NCI-H2081 treated with DMSO at 0.1 percent for 48 hours (cell line): ENCODE measurements at regions not wholly inside any gene's neighbourhood (a gene's known extent, or its start where the extent isn't known, plus 50 kb on each side); places are given as distances from the start of the nearest gene placed in this dataset.
"Not testable (repeated sequence)": the region's sequence is repeated elsewhere in the genome, so short reads cannot be mapped to it uniquely, and the experiment has no call there.

ENCODE experiments used
- DNase-seq: peaks from one replicate; lab custom pipeline; 2025; lab: John Stamatoyannopoulos, UW

- no peak for DNase-seq
Measured at GRCh38 chr15:38743147-38743546, 178.5 kb upstream of the RASGRP1 start.

- no peak for DNase-seq
Measured at GRCh38 chr15:38745126-38745525, 180.5 kb upstream of the RASGRP1 start.

- DNase-seq = no peak
Measured at GRCh38 chr15:38745626-38746025, 181.0 kb upstream of the RASGRP1 start.

- no peak for DNase-seq
Measured at GRCh38 chr15:38746211-38746610, 181.6 kb upstream of the RASGRP1 start.

- DNase-seq = no peak
Measured at GRCh38 chr15:38748710-38749109, 184.1 kb upstream of the RASGRP1 start.

- no peak for DNase-seq
Measured at GRCh38 chr15:38750786-38751185, 186.2 kb upstream of the RASGRP1 start.

- DNase-seq = no peak
Measured at GRCh38 chr15:38755718-38756117, 191.1 kb upstream of the RASGRP1 start.

GRCh38 chr15:38756441-38756840 is 191.8 kb upstream of the RASGRP1 start:
- no peak for DNase-seq

- DNase-seq = no peak
Measured at GRCh38 chr15:38758043-38758442, 193.4 kb upstream of the RASGRP1 start.

- no peak for DNase-seq
Measured at GRCh38 chr15:38761681-38762080, 197.1 kb upstream of the RASGRP1 start.

GRCh38 chr15:38768970-38769369 is 204.4 kb upstream of the RASGRP1 start:
- no peak for DNase-seq

GRCh38 chr15:38769492-38769891 is 204.9 kb upstream of the RASGRP1 start:
- DNase-seq = no peak

GRCh38 chr15:38774076-38774475 is 209.5 kb upstream of the RASGRP1 start:
- not testable (repeated sequence) for DNase-seq

GRCh38 chr15:38781196-38781595 is 216.6 kb upstream of the RASGRP1 start:
- no peak for DNase-seq

- DNase-seq = no peak
Measured at GRCh38 chr15:38782156-38782555, 217.5 kb upstream of the RASGRP1 start.

- DNase-seq = no peak
Measured at GRCh38 chr15:38788918-38789317, 224.3 kb upstream of the RASGRP1 start.

GRCh38 chr15:38789566-38789965 is 225.0 kb upstream of the RASGRP1 start:
- DNase-seq = no peak

GRCh38 chr15:38793206-38793810 is 228.7 kb upstream of the RASGRP1 start:
- no peak for DNase-seq

GRCh38 chr15:38795471-38796245 is 231.0 kb upstream of the RASGRP1 start:
- DNase-seq = no peak

GRCh38 chr15:38796589-38796988 is 232.0 kb upstream of the RASGRP1 start:
- DNase-seq = no peak

- DNase-seq = not testable (repeated sequence)
Measured at GRCh38 chr15:38797506-38797905, 232.9 kb upstream of the RASGRP1 start.

GRCh38 chr15:38799202-38799601 is 234.6 kb upstream of the RASGRP1 start:
- DNase-seq = not testable (repeated sequence)

- no peak for DNase-seq
Measured at GRCh38 chr15:38809621-38810020, 245.0 kb upstream of the RASGRP1 start.

- no peak for DNase-seq
Measured at GRCh38 chr15:38810686-38811085, 246.1 kb upstream of the RASGRP1 start.
